HG02884 (cell line): ENCODE measurements at regions not wholly inside any gene's neighbourhood (a gene's known extent, or its start where the extent isn't known, plus 50 kb on each side); places are given as distances from the start of the nearest gene placed in this dataset.

Experiments
- ATAC-seq: cut with Tn5 transposase; IDR thresholded peaks from one replicate; pipeline ENCODE4 v1.9.1; 2021; ENCODE audit warnings: mild to moderate bottlenecking, moderate library complexity; ENCODE audit not compliant: unreplicated experiment

GRCh38 chr1:4554271-4554865 is 100.0 kb upstream of the AJAP1 start:
- ATAC-seq, result no peak

DNA sequence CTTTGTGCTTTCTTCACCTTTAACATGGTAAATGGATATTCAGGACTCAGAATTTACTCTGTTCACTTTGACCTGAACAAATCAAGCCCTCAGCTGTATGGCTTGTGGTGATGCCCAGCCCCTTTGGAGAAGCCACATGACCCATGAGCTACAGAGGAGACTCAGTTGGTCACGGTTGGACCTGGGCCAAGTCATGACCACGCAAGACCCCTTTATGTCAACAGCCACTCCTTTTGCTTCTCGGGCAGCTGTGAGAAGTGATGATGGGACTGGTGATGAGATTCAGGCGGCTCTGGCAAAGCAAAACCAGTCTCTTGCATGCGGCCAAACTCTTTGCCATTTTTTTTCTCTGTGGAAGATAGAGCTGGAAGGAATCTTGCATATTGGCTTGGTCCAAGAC is 96.5 kb upstream of the AJAP1 start:
- ATAC-seq, result no peak

- no peak for ATAC-seq
Measured at GRCh38 chr1:4561205-4561604, 93.2 kb upstream of the AJAP1 start.

DNA sequence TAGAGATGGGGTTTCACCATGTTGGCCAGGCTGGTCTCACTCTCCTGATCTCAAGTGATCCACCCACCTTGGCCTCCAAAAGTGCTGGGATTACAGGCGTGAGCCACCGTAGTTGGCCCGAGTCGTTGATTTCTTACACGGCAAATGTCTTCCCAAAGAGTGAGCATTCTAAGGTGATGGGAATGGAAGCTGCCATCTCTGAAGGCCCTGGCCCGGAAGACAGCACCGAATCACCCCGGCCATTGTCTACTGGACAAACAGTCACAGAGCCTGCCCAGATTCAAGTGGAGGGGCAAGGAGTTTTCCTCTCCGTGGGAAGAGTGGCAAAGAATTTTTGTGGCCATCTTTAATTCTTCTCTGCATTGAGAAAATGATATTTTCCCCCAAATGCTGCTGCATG is 92.1 kb upstream of the AJAP1 start:
- ATAC-seq, result no peak

GRCh38 chr1:4563586-4563985 is 90.8 kb upstream of the AJAP1 start:
- no peak for ATAC-seq

DNA sequence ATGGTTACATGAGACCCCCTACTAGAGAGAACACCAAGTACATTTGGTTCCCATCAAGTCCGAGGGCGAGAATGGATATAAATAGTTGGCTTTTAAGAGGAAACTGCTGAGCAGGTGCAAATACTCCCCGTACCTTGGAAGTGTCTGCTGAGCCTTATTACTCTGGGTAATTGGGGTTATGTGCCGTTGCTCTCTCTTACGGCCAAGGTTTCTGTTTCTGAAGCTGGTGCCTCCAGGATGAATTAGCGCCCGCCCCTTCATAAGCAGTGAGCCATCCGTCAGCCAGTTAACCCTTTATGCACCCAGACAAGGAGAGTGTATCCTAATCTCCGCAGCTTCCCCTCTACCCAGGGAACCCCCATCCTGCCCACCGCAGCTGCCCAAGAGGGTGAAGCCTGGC is 90.4 kb upstream of the AJAP1 start:
- no peak for ATAC-seq

DNA sequence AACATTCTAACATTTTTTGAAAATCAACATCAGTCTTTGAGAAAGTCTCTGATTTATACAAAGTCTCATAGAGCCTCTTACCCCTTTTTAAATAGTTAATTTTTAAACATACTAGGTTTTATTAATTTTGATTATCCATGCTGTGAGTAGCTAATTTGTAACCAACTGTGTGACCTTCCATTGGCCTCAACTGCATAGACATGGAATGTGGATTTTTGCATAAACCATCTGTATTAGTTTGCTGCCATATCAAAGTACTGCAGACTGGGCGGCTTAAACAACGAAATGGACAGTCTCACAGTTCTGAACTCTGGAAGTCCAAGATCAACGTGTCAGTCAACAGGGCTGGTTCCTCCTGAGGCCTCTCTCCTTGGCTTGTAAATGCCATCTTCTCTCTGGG is 89.2 kb upstream of the AJAP1 start:
- no peak for ATAC-seq

- ATAC-seq, result no peak
Measured at GRCh38 chr1:4565801-4566449, 88.5 kb upstream of the AJAP1 start.

GRCh38 chr1:4571263-4571662 is 83.1 kb upstream of the AJAP1 start:
- no peak for ATAC-seq

- ATAC-seq, result no peak
Measured at GRCh38 chr1:4573526-4573925, 80.9 kb upstream of the AJAP1 start.

- no peak for ATAC-seq
Measured at GRCh38 chr1:4581807-4582206, 72.6 kb upstream of the AJAP1 start.

GRCh38 chr1:4584449-4584848 is 70.0 kb upstream of the AJAP1 start:
- ATAC-seq, result no peak

GRCh38 chr1:4585216-4585615 is 69.2 kb upstream of the AJAP1 start:
- no peak for ATAC-seq

GRCh38 chr1:4585705-4586104 is 68.7 kb upstream of the AJAP1 start:
- no peak for ATAC-seq

GRCh38 chr1:4586611-4587160 is 67.7 kb upstream of the AJAP1 start:
- no peak for ATAC-seq

GRCh38 chr1:4587721-4588120 is 66.7 kb upstream of the AJAP1 start:
- no peak for ATAC-seq

GRCh38 chr1:4590756-4591155 is 63.7 kb upstream of the AJAP1 start:
- no peak for ATAC-seq

- no peak for ATAC-seq
Measured at GRCh38 chr1:4591926-4592325, 62.5 kb upstream of the AJAP1 start.

DNA sequence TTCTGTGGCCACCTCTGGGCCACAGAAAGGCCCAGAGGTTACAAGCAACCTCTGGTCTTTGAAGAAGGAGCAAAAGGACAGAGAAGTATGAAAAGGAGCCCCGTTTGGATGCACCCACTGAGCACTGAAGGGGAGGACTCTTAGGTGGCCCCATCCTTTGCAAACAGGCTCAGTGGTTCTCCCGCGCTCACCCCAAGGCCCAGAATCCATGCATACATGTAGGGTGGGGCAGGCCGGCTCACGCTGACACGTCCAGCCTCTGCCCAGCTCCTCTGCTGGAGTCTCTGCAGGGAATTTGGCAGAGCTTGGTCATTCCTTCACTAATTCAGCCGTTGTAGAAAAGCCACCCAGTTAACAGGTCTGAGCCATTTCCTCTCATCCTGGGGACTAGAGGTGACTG is 61.3 kb upstream of the AJAP1 start:
- no peak for ATAC-seq

DNA sequence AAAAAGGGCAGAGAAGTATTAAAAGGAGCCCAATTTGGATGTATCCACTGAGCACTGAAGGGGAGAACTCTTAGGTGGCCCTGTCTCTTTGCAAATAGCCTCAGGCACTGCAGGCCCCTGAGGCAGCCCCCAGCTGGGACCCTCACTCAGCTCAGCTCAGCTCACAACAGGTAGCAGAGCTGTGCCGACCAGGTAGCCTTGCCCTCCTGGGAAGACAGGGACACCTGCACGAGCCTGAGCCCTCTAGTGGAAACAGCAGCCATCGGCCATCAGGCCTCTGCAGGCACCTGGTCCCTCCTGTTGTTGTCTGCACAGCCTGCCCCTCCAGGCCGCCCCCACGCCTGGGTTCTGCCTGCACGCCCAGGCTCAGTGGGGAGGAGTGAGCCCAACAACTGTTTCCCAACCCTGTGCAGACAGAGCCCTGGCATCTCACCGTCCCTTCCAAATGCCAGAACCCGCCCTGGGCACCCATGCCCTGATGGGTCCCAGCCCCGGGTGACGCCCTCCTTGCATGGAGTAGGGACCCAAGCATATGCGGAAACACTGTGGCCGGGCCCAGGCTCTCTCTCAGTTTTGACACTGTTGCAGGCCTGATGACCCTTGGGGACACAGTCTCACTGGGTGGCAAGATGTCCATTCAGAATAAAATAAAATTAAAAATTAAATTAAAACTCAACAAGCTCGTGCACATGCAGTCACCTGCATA is 60.0 kb upstream of the AJAP1 start:
- no peak for ATAC-seq

- no peak for ATAC-seq
Measured at GRCh38 chr1:4595341-4596225, 58.8 kb upstream of the AJAP1 start.
